Osteocyte (in vitro differentiated cells): ENCODE measurements at regions not wholly inside any gene's neighbourhood (a gene's known extent, or its start where the extent isn't known, plus 50 kb on each side); places are given as distances from the start of the nearest gene placed in this dataset.

Experiments
- DNase-seq: peaks from one replicate; pipeline ENCODE4 v3.0.0; 2021; ENCODE audit warnings: mixed read lengths; ENCODE audit not compliant: unreplicated experiment; ENCODE audit errors: extremely low spot score
- H3K27ac Mint-ChIP-seq: one replicate; pipeline ENCODE4 v1.8.0; 2021; ENCODE audit warnings: mild to moderate bottlenecking, mixed read lengths; ENCODE audit not compliant: unreplicated experiment
- H3K27me3 Mint-ChIP-seq: one replicate; pipeline ENCODE4 v1.8.0; 2021; ENCODE audit warnings: mixed read lengths; ENCODE audit not compliant: unreplicated experiment
- H3K36me3 Mint-ChIP-seq: one replicate; pipeline ENCODE4 v1.8.0; 2021; ENCODE audit warnings: mixed read lengths; ENCODE audit not compliant: unreplicated experiment
- H3K4me1 Mint-ChIP-seq: one replicate; pipeline ENCODE4 v1.8.0; 2021; ENCODE audit warnings: mixed read lengths; ENCODE audit not compliant: unreplicated experiment
- H3K4me3 Mint-ChIP-seq: one replicate; pipeline ENCODE4 v1.8.0; 2021; ENCODE audit warnings: mild to moderate bottlenecking, moderate library complexity, mixed read lengths; ENCODE audit not compliant: unreplicated experiment
- H3K9me3 Mint-ChIP-seq: one replicate; pipeline ENCODE4 v1.8.0; 2021; ENCODE audit warnings: mixed read lengths; ENCODE audit not compliant: unreplicated experiment
- CTCF ChIP-seq: fragments of 200-600 bp; sonication (generic); IDR thresholded peaks from 2 replicates; pipeline ENCODE4 v1.5.0; 2021; ENCODE audit warnings: antibody characterized with exemption, mild to moderate bottlenecking, moderate library complexity

DNA sequence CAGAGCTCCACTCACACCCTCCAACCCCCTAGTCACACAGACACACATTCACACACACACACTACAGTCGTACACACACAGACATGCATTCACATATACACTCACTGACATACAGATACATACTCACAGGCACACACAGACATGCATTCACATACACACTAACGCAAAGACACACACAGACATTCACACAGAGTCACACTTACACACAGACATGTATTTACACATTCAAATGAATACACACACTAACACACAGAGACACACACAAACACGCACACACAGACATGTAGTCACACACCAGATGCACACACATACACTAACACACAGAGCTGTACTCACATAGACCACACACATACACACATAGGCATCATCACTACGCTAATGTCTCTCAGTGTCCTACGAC lies 58.0 kb upstream of the MYL10 start:
- no peaks in the 10 kb centered on the region for H3K9me3 Mint-ChIP-seq
- H3K27ac Mint-ChIP-seq, result no peak overlapping the region
- no peak for DNase-seq
- peaks cover 6% of the 10 kb centered on the region for H3K4me1 Mint-ChIP-seq
- no peak for TF ChIP-seq CTCF
- H3K4me3 Mint-ChIP-seq, result no peak overlapping the region
- H3K27me3 Mint-ChIP-seq, result peaks cover 1% of the 10 kb centered on the region
- no peaks in the 10 kb centered on the region for H3K36me3 Mint-ChIP-seq

DNA sequence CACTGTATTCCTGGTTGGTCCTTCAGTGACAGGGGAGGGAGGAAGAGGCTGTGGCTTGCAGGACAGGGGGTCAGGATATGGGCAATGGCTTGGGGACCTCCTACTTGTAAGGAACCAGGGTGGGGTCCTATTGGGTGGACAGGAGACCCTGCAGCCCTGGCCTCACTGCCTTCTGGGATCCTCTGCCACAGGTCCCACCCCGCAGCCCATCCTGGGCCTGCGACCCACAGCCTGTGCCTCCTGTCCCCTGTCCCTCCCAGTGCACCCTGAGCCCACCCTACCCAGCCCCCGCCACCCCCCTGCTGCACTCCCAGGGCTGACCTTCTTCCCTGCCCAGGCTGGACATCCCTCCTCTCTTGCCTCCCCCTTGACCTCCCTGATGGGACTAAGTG lies 58.7 kb upstream of the MYL10 start:
- H3K9me3 Mint-ChIP-seq, result no peaks in the 10 kb centered on the region
- no peak overlapping the region for H3K4me3 Mint-ChIP-seq
- TF ChIP-seq CTCF, result no peak
- H3K27ac Mint-ChIP-seq, result no peak overlapping the region
- H3K4me1 Mint-ChIP-seq, result peaks cover 4% of the 10 kb centered on the region
- peaks cover 1% of the 10 kb centered on the region for H3K27me3 Mint-ChIP-seq
- DNase-seq, result no peak
- H3K36me3 Mint-ChIP-seq, result no peaks in the 10 kb centered on the region

- Mint-ChIP-seq H3K36me3 (no peaks in the 10 kb centered on the region), H3K9me3 (no peaks in the 10 kb centered on the region), H3K4me1 (peaks cover 4% of the 10 kb centered on the region), H3K27me3 (peaks cover 1% of the 10 kb centered on the region), H3K27ac (no peak overlapping the region), H3K4me3 (no peak overlapping the region)
- peak; percentile 95 for DNase-seq
- TF ChIP-seq CTCF, result peak; percentile 98
Measured at GRCh38 chr7:101688183-101688831, 59.2 kb upstream of the MYL10 start.

GRCh38 chr7:101688995-101689907 lies 60.2 kb upstream of the MYL10 start:
- H3K27me3 Mint-ChIP-seq, result peaks cover 1% of the 10 kb centered on the region
- no peaks in the 10 kb centered on the region for H3K36me3 Mint-ChIP-seq
- no peak for TF ChIP-seq CTCF
- no peaks in the 10 kb centered on the region for H3K9me3 Mint-ChIP-seq
- no peak overlapping the region for H3K27ac Mint-ChIP-seq
- DNase-seq, result no peak
- no peak overlapping the region for H3K4me3 Mint-ChIP-seq
- peaks cover 4% of the 10 kb centered on the region for H3K4me1 Mint-ChIP-seq

- Mint-ChIP-seq H3K9me3 (no peaks in the 10 kb centered on the region), H3K27me3 (peaks cover 1% of the 10 kb centered on the region), H3K4me3 (no peak overlapping the region), H3K36me3 (no peaks in the 10 kb centered on the region), H3K27ac (no peak overlapping the region), H3K4me1 (peaks cover 4% of the 10 kb centered on the region)
- no peak for DNase-seq
- no peak for TF ChIP-seq CTCF
Measured at GRCh38 chr7:101690061-101690460, 61.0 kb upstream of the MYL10 start.
